ENCODE measurements at regions not wholly inside any gene's neighbourhood (a gene's known extent, or its start where the extent isn't known, plus 50 kb on each side); places are given as distances from the start of the nearest gene placed in this dataset.

GRCh38 chr2:19009510-19009909, 348.9 kb downstream of the OSR1 start:
- no peak for TF ChIP-seq CTCF (IDR thresholded peaks at IDR 0.05)
- no peak for TF ChIP-seq POLR2A (IDR thresholded peaks at IDR 0.05)

Measured in thyroid gland (tissue), 4 donors.